Tibial nerve (tissue), 4 donors: ENCODE measurements at regions not wholly inside any gene's neighbourhood (a gene's known extent, or its start where the extent isn't known, plus 50 kb on each side); places are given as distances from the start of the nearest gene placed in this dataset.
"Not testable (repeated sequence)": the region's sequence is repeated elsewhere in the genome, so short reads cannot be mapped to it uniquely, and the experiment has no call there.

ENCODE experiments used
- EP300 ChIP-seq, 2 donors: sonication (generic); formaldehyde crosslinking; IDR thresholded peaks; one replicate each; pipeline ENCODE4 v1.6.1; 2017; ENCODE audit warnings: antibody characterized with exemption in 2 of 2, mild to moderate bottlenecking in 1 of 2
- TF ChIP-seq, protein P1 (sequence below), 5 experiments: fragments of 200-600 bp in 3 of 5; fragments of 450-650 bp in 2 of 5; sonication (generic) in 3 of 5; IDR thresholded peaks; one replicate each; pipeline ENCODE4 v1.5.1; 2016 to 2019; ENCODE audit warnings: antibody characterized with exemption in 5 of 5, mild to moderate bottlenecking in 3 of 5, moderate library complexity in 2 of 5

DNA sequence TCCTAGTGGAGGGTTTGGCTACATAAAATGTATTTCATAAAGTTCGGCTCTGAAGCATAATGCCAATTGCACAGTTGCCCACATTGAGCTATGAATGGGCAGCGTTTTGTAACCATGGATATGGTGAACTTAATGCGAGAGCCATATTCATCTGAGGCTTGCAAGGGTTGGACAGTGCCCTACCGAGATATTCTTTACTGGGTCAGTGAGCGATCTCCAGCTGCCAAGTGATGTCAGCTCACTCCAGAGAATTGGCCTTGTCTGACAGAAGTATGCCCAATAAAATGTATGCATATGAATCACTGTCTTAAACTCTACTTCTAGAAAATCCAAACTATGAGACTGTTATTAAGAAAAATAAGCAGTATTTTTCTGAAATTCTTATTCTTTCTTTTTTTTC is 719.6 kb upstream of the CDH18 start:
- not testable (repeated sequence) for TF ChIP-seq EP300 (IDR thresholded peaks at IDR 0.05)
- TF ChIP-seq, protein P1, sequence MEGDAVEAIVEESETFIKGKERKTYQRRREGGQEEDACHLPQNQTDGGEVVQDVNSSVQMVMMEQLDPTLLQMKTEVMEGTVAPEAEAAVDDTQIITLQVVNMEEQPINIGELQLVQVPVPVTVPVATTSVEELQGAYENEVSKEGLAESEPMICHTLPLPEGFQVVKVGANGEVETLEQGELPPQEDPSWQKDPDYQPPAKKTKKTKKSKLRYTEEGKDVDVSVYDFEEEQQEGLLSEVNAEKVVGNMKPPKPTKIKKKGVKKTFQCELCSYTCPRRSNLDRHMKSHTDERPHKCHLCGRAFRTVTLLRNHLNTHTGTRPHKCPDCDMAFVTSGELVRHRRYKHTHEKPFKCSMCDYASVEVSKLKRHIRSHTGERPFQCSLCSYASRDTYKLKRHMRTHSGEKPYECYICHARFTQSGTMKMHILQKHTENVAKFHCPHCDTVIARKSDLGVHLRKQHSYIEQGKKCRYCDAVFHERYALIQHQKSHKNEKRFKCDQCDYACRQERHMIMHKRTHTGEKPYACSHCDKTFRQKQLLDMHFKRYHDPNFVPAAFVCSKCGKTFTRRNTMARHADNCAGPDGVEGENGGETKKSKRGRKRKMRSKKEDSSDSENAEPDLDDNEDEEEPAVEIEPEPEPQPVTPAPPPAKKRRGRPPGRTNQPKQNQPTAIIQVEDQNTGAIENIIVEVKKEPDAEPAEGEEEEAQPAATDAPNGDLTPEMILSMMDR (IDR thresholded peaks at IDR 0.05), result not testable (repeated sequence)
